ENCODE measurements at regions not wholly inside any gene's neighbourhood (a gene's known extent, or its start where the extent isn't known, plus 50 kb on each side); places are given as distances from the start of the nearest gene placed in this dataset.

DNA sequence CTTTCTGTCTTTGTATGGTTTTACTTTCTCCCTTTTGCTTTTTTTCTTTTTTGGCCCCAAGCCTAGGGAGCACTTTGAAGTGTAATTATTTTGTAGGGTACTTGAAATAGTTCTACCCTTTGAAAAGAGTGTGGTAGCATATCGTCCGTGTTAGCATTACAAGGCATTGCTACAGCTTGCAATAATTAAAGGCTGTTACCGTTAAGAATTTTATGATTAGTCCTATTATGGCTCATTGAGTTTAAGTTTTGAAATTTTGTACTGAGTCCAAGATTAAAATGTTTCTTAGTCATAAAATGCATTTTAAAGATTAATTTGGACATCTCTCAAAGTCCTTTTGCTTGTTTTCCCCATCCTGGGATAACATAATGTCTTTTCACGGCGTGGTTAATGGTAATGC is 490.0 kb upstream of the LRRN3 start:
- H3K9ac ChIP-seq (ENCODE audit: low read depth, low read length): no peak overlapping the region
- H3K9me3 ChIP-seq (ENCODE audit: control insufficient read depth, insufficient read depth, low read length): no peaks in the 10 kb centered on the region
- H3K4me1 ChIP-seq (ENCODE audit: insufficient read depth, low read length): peaks cover 18% of the 10 kb centered on the region
- no peaks in the 10 kb centered on the region for H3K36me3 ChIP-seq (ENCODE audit: insufficient read depth, low read length)

DNA sequence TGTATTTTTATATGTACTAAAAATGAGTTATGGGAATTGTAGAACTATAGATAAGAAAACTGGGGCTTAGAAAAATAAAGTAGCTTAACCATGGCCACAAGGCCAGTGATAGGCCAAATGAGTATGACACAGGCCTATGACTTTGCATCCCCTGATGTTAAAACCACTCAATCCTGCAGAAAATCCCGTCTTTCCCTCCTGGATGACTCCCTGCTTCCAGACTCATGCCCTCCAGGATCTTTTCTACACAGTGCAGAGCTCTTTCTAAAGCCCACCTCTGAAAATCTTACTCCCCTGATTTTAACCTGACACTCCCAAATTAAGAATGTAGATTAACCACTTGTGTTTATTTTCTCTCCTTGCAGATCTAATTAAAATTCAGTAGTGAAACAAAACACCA is 489.2 kb upstream of the LRRN3 start:
- no peaks in the 10 kb centered on the region for H3K9me3 ChIP-seq (ENCODE audit: control insufficient read depth, insufficient read depth, low read length)
- no peaks in the 10 kb centered on the region for H3K36me3 ChIP-seq (ENCODE audit: insufficient read depth, low read length)
- H3K4me1 ChIP-seq (ENCODE audit: insufficient read depth, low read length): peaks cover 18% of the 10 kb centered on the region

DNA sequence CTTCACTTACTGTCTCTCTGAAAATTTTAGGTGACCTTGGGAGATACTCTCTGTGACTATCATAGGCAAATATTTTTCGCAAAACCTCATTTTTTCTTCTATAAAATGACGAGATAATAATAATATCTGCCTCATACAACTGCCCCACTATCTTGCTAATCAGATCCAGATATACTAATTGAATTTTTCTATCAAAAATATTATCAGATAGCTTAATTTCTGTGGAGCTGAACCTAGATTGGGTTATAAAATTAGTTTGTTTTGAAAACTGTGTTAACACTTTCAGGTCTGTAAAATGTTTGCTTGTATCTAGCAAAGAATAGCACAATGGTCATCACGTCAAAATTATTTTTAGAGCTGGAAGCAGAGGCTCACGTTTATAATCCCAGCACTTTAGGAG is 486.7 kb upstream of the LRRN3 start:
- H3K9ac ChIP-seq (ENCODE audit: low read depth, low read length): no peak overlapping the region
- no peaks in the 10 kb centered on the region for H3K36me3 ChIP-seq (ENCODE audit: insufficient read depth, low read length)
- no peaks in the 10 kb centered on the region for H3K9me3 ChIP-seq (ENCODE audit: control insufficient read depth, insufficient read depth, low read length)
- H3K4me1 ChIP-seq (ENCODE audit: insufficient read depth, low read length): peaks cover 18% of the 10 kb centered on the region

More for the DNA sequence above, 489.2 kb upstream of the LRRN3 start:
- H3K9ac ChIP-seq (ENCODE audit: low read depth, low read length): no peak overlapping the region

DNA sequence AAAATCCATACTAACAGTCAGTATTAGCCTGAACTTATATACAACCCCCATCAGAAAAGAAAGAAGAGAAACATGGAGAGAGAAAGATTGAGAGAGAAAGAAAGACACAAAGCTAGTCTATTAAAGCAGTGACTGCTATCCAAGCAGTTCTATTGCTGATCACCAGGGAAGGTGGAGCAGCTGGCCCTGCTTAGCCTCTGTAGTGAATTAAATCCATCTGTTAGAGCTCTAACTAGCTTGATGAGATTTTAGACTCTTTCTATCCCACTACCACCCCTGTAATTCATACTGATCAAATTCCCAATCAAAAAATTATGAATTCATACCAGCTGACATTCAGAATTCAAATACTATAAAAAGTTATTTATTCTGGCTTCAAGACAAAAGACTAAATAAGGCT is 486.0 kb upstream of the LRRN3 start:
- peaks cover 18% of the 10 kb centered on the region for H3K4me1 ChIP-seq (ENCODE audit: insufficient read depth, low read length)
- no peaks in the 10 kb centered on the region for H3K36me3 ChIP-seq (ENCODE audit: insufficient read depth, low read length)
- no peaks in the 10 kb centered on the region for H3K9me3 ChIP-seq (ENCODE audit: control insufficient read depth, insufficient read depth, low read length)
- H3K9ac ChIP-seq (ENCODE audit: low read depth, low read length): no peak overlapping the region

DNA sequence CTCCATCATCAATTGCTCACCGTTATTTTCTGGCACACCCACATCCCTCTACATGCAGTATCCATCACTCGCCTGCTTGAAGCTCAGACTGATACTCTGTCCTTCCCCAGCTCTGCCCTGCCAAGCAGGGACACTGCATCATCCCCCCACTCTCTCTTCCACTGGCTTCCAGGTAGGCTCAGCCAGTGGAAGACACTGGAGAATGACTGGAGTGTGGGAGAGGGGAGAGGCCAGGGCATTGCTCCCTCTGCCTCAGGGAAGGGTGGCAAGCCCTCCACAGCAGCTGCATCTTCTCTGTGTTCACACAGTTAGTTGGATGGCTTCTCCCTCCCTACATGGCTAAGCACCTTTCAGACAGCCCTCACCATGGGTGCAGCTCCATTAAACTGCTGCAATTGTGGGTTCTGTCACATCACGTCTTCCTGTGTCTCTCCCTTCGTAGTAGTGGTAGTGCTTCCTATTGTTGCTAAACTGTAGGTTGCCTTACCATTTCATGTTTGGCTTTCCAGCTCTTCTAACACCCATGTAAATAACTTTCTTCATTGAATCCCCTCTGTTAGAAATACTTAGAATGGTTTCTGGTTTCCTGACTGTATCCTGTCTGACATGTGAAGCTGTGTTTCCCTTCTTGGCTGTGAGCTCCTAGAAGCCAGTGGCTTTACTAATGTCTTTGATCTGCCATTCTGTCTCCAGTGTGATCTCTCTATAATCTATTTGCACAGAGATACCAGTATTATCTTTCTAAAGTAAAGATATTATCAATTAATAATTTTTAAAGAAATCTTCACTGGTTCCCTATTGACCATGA is 483.7 kb upstream of the LRRN3 start:
- peaks cover 3% of the 10 kb centered on the region for H3K4me1 ChIP-seq (ENCODE audit: insufficient read depth, low read length)
- no peaks in the 10 kb centered on the region for H3K9me3 ChIP-seq (ENCODE audit: control insufficient read depth, insufficient read depth, low read length)
- no peak overlapping the region for H3K9ac ChIP-seq (ENCODE audit: low read depth, low read length)

DNA sequence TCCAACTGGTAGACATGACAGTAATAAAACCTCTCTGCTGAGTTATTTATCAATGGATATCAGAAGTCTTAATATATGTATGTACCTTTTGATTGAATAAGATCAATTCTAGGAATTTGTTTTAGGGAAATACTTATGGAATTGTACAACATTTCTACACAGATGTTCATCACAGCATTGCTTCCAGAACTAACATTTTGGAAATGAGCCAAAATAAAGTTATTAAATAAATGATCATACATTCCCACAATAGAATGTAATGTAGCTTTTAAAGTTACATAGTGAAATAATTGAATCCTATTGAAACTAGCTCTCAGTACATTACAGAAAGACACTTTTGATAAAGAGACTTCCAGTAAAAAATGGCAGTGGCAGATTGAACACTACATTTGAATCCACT is 481.6 kb upstream of the LRRN3 start:
- H3K4me1 ChIP-seq (ENCODE audit: insufficient read depth, low read length): no peaks in the 10 kb centered on the region

More for the DNA sequence above, 483.7 kb upstream of the LRRN3 start:
- no peaks in the 10 kb centered on the region for H3K36me3 ChIP-seq (ENCODE audit: insufficient read depth, low read length)

DNA sequence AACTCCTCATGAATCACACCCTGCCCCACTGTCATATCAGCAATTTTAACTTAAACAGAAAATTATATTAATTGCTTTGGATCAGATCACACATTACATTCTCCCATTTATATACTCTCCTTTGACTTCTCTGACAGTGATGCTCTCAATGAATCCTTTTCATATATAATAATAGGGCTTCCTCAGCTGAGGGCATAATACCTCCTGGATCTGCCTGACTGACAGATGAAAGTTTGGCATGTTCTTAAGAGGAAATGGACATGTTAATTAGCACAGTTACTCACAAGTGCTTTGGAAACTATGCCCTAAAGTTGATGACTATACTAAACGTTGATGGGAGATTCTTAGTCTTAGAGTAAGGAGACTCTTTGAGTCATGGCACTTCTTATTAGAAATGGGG is 478.2 kb upstream of the LRRN3 start:
- H3K4me1 ChIP-seq (ENCODE audit: insufficient read depth, low read length): no peaks in the 10 kb centered on the region
- H3K9me3 ChIP-seq (ENCODE audit: control insufficient read depth, insufficient read depth, low read length): no peaks in the 10 kb centered on the region
- H3K36me3 ChIP-seq (ENCODE audit: insufficient read depth, low read length): no peaks in the 10 kb centered on the region
- H3K9ac ChIP-seq (ENCODE audit: low read depth, low read length): no peak overlapping the region

More for the DNA sequence above, 481.6 kb upstream of the LRRN3 start:
- Histone ChIP-seq H3K9ac (ENCODE audit: low read depth, low read length) (no peak overlapping the region), H3K36me3 (ENCODE audit: insufficient read depth, low read length) (no peaks in the 10 kb centered on the region), H3K9me3 (ENCODE audit: control insufficient read depth, insufficient read depth, low read length) (no peaks in the 10 kb centered on the region)
